ENCODE measurements at regions not wholly inside any gene's neighbourhood (a gene's known extent, or its start where the extent isn't known, plus 50 kb on each side); places are given as distances from the start of the nearest gene placed in this dataset.
A peak's percentile ranks its signal among the peaks of the same experiment; 100 is the strongest.

DNA sequence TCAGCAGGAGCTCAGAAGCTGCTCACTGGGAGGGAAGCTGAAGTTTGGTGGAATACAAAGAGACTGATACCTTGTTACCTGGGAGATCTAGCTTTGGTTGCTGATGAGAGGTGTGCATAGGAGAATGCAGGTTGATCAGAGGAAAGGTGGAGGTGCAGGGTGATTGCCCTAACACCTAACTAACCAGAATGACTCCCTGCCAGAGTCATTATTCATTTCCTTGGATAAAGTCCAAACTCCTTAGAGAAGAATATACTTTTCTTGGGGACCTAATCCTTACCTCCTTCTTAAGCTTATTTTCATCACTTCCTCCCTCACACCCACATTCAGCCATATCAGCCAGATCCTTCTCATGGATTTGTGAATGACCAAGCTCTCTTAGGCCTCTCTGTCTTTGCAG is 814.2 kb upstream of the TENM4 start:
- no peak for DNase-seq (ENCODE audit: low spot score)

DNA sequence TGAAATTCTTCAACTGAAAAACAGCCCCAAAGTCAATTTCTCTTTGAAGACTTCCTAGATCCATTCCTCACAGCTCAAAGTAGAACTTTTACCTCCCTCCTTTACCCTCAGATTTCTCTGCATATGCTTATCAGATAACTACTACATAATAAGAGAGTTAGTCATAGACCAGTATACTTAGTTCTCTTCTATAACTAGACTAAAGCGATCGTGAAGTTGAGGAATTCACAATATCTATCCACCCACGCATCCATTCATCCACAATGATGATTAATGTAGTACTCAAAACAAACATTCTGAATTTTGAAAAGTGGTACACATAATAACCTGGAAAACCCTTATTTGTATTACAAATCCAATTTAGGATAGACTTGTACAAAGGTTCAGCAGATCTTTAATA is 800.9 kb upstream of the TENM4 start:
- DNase-seq (ENCODE audit: low spot score), result peak; percentile 4

DNA sequence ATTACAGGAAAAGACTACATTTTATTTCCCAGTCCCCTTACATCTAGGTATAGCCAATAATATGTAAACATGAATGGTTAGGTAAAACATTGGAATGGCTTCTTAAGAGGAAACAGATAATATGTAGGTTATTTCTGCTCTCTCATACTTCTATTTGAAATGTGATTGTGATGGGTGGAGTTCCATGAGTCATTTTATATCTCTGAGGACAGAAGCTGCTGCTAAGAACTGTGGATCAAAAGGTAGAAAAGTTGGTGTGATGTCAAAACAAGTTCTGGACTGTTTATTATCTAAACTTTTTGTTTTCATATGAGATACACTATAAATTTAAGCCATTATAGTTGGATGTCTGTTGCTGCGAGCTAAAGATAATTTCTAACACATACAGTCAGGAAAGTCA is 799.4 kb upstream of the TENM4 start:
- no peak for DNase-seq (ENCODE audit: low spot score)

DNA sequence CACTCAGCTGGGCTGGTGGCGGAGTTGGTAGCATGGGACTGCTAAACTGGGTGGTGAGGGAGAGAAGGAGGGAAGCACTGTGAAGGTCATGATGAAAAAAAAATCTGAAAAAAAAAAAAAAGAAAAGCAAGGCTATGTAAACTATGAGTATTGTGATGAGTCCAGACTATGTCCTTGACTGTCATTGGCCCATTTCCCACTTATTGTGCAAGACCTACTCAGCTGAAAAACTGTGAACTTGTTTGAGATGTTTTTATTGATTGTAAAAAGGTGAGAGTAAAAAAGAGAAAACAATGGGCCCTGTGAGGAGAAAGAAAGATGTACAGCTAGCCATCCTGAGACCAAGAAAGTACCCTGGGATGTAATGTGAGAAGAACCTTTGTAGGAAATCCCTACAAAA is 798.4 kb upstream of the TENM4 start:
- no peak for DNase-seq (ENCODE audit: low spot score)

DNA sequence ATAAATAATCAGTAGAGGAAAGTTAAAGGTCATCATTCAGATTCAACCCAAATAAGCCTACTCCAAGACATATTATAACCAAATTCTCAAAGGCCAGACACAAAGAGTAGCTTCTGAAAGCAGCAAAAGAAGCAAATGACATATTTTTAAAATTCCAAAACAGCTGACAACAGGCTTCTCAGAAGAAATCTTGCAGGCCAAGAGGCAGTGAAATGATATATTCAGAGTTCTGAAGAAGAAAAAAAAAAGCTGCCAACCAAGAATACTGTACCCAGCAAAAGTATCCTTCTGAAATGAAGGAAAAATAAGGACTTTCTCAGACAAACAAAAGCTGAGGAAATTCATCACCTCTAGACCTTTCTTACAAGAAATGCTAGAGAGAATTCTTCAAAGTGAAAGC is 787.1 kb upstream of the TENM4 start:
- DNase-seq (ENCODE audit: low spot score), result no peak

DNA sequence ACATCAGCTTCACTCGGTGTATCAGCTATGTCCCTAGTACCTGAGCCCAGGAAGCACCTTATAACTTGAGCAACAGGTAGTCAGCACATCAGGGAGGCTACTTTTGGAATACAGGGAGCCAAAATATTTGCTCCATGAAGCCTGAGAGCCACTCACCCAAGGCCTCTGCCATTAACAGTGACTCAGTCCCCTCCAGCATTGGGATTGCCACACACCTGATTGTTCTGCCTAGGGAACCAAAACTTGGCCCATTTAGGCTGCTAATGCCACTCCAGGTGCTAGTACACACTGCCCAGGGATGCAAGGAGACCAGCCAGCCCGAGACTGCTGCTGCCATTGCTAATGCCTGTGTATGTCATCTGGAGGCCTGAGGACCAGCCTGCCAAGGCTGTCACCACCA is 773.6 kb upstream of the TENM4 start:
- no peak for DNase-seq (ENCODE audit: low spot score)

DNA sequence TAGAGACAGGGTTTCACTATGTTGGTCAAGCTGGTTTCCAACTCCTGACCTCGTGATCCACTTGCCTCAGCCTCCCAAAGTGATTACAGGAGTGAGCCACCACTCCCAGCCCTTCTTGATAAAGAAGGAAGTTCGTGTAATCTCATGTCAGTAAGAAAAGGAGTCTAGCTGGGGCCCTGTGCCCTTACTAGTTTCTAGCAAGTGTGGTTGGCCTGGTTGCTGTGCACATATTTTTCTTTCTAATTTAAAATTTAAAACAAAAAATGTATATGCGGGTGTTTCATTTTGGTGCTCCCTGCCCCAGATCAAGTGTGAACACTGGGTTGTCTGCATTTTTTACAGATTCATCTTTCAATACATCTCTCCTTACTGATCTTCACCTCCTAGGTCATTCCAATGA is 770.8 kb upstream of the TENM4 start:
- DNase-seq (ENCODE audit: low spot score), result no peak

DNA sequence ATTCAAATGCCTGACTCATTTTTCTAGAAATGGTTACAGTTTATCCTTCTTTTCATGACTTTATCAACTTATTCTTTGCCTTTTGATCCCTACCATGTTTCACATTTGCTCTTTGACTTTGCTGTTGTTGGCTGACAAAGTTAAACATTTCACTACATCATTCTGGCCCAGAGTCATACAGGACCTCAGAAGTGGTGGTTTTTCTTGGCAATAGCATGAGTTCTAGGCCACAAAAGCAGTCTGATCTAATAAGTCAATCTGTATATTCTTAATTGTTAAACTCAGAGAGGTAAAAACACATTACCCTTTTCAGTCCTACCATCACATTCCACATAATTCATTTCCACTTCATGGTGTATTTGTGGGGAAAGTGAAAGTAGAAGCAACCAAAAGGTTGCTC is 763.2 kb upstream of the TENM4 start:
- DNase-seq (ENCODE audit: low spot score), result no peak

DNA sequence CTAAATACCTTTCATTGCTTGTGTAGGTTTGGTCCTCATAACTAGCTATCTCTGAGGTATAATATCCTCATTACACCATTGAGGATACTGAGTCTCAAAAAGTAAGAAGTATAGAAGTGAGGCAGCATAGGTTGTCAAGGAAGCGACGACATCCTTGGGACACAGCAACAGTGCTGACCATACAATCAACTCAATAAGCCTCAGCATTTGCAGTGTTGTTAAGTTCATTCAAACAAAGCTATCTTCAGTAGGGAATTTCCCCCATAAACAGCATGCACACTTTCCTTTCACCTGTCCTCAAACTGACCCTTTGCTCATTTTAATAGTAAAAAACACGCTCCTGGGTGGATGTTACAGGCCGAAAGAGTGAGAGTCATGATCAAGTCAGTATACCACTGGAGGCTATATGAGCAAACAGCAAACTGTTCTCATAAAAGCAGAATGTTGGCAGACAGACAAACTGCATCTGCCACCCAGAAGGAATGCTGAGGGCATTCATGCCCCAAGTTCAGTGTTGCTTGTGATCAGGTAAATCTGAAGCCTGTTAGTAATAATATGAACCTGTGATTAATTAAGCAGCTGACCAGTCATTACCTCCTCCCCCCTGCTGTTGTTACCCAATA is 756.2 kb upstream of the TENM4 start:
- DNase-seq (ENCODE audit: low spot score), result no peak

DNA sequence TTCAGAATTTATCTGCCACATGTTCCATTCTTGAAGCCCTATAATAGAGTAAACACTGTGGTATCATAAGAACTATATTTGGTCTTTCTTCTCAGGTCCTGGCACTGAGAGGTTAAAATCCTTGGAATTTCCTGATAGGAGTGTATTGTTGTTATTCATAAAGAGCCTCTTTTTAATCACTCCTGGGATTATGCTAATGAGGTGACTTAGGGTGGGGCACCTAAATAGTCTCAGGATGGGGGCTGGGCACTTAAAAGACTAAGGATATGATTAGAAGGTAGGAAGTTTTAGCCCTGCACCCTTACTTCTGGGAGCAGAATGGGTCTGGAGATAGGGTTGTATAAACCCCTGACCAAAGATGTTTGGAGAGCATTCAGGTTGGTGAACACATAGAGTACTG is 755.2 kb upstream of the TENM4 start:
- no peak for DNase-seq (ENCODE audit: low spot score)

DNA sequence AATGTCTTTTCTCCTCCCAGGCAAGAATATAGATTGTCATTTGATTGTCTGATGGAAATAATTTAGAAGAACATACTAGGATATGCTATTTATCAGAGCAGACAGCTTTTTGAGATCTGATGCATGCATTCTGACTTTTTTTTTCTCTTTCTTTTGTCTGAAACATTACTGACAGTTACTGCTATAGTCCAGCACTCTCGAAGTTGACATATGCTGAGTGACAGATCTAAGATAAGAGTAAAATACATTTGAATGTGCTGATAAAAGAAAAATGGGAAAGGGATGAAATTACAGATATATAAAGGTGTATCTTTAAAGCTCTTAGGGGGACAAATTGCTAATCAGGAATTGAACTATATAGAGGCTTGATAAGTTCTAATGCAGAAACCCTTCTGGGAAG is 753.8 kb upstream of the TENM4 start:
- no peak for DNase-seq (ENCODE audit: low spot score)

DNA sequence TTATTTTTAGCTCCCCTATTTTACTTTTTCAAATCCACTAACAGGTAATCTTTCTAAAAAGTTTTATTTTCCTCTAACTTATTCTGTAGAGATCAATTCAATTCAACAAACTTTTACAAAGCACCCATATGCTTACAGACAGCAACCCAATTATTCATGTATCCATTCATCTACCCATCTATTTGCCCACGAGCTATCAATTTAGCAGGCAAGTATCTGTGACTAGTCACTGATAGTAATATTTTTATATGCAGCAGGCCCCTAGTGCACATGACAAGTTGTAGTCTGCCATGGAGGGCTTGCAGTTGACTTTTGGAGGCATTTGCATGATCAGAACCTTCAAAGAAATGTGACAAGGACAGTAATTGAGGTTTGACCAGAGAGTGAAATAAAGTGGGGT is 753.2 kb upstream of the TENM4 start:
- DNase-seq (ENCODE audit: low spot score), result no peak

DNA sequence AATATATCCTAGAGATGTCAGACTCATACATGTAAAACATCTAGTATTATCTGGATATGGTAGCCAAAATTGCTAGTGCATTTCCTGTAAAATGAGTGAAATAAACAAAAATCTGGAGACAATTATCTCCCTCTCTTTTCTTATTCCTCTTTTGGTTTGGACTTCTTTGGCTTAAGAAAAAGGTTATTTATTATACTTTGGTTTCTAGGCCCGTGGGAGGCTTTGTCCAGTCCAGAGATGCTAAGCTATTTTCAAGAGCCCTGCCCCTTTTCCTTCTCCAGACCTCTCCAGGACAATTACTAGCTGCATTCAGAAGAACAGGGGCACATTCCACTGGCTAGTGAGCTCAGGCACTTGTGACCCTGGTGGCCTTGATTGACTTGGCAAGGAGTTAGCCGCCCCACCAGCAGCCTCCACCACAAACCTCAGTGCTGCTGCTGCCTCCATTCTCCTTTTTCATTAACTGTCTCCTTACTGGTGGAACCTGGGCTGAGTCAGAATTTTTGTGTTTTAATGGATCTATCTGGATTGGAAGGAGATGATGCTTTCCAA is 747.3 kb upstream of the TENM4 start:
- no peak for DNase-seq (ENCODE audit: low spot score)

DNA sequence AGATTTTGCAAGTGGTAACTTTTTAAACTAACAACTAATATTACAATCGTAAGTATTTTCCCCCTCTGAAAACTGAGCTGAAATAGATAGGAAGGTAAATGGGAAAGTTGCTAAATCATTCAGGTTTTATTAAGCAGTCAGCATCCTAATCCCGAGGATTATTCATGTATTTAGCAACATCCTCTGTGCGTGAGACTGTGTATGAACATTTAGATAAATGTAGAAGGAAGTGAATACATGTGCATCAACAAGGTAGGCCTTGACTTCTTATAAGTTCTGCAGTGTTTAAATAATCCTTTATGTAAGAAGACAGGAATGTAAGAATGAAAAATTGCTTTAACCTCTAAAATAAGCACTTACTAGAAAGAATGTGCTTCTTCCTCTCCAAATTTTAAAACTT is 745.9 kb upstream of the TENM4 start:
- DNase-seq (ENCODE audit: low spot score), result no peak

DNA sequence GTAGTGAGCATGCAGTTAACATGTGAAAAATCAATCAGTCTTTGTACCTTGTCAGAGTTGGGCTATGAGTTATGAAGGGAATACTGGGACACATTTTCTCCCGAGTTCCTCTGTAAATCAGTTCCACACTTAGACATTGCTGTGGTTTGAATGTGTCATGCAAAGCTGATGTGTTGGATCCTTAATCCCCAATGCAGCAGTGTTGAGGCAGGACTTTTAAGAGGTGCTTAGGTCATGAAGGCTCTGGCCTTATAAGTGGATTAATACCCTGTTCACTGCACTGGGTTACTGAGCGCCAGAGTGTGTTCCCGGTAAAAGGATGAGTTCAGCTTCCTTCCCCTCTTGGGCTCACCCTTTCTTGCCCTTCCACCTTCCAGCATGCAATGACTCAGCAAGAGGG is 742.1 kb upstream of the TENM4 start:
- DNase-seq (ENCODE audit: low spot score), result no peak

DNA sequence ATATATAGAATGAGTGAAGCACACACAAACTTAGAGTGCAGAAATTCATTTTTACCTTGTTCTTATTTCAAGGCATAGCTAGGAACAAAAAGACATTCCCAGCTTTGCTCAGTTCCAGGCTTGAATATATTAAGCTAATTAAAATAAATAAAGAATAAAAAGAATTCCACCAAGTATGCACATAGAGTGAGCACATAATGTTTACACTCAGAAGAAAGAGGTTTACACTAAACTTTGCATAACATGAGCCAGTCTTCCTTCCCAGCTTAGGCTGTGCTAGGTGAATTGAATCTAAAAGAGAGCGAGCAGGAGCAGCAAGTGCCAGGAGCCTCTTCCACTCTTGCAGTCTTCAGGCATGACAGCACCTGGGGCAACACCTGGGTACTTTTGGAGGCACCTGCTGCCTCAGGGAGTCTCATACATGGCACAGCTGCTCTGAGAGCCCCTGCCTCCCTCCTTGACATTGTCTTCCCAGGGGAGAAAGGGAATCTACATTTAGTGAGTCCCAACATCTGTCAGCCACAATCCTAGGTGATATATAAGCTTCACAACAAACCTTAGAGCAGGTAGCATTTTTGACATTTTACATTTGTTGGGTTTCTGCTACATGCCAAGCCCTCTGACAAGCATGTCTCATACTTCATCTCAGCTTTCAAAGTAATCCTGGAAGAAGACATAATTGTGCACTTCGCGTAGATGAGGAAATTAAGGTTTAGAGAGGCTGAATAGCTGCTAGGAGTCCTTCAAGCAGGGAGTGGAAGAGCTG is 732.7 kb upstream of the TENM4 start:
- no peak for DNase-seq (ENCODE audit: low spot score)

DNA sequence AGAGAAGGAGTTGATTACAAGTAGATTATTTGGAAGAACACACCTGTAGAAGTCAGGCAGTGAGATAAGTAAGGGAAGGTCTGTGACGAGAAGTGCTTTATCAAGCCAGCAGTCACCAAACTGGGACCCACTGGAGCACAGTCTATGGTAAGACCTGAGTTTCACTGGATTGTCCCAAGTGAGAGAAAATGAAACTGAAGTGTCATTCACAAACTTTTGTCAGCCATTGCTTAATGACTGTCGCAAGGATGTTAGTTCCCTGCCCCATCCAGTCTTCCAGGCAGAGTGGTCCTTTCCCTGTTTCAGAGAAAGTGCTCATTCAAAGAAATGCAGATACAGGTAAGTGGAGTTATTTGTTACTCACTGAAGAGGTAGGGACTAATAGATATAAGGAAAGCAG is 728.0 kb upstream of the TENM4 start:
- DNase-seq (ENCODE audit: low spot score), result no peak

DNA sequence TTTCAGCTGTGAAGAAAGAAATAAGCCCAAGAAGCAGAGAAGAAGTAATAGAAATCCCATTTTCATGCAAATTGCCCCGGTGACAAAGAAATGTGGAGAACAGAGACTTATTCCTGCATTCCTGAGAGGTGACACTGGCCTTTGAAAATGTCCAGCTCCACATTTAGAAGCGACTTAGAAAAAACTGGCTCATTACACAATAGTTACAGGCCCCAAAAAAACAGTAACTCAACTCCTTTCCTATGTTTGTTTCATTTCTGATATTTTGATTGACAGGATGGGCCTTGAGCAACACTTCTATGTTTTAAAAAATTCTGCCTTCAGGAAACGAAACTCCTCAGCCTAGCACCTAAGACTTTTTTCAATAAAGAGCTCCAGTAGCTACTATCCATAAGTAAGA is 726.9 kb upstream of the TENM4 start:
- DNase-seq (ENCODE audit: low spot score), result no peak

DNA sequence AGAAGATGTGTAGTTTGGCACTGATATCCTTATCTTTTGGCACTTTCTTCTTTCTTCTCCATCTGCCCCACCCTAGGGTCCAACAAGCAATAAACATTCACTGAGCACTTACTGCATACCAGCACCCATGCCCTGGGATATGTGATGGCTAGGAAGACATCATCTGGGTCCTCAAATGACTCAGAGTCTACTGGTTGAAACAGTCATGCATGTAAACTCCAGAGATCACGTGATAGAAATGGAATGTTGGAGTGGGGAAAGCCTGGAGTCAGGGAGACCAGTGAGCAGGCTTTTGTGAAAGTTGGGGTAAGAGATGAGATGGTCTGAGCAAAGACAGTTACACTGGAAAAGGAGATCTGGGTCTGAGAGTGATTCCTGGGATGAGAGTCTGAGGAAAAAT is 724.9 kb upstream of the TENM4 start:
- DNase-seq (ENCODE audit: low spot score), result no peak

DNA sequence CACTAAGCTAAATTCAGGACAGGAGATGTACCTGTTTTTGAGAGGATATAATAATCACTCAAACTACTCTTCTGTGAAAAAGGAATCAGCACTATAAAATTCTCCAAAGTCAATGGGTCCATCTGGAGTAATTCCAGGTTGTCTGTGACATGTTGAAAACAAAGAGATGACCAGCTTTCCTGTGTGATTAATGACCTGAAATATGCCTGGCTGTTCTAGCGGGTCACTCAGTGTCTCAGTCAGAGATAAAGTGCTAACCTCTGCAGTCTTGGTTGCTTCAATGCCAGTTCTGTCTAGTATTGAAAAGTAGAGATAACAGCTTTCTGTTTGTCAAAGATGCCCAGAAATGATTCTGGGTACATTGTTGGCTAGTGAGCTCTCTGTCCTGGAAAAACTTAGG is 722.6 kb upstream of the TENM4 start:
- DNase-seq (ENCODE audit: low spot score), result no peak

DNA sequence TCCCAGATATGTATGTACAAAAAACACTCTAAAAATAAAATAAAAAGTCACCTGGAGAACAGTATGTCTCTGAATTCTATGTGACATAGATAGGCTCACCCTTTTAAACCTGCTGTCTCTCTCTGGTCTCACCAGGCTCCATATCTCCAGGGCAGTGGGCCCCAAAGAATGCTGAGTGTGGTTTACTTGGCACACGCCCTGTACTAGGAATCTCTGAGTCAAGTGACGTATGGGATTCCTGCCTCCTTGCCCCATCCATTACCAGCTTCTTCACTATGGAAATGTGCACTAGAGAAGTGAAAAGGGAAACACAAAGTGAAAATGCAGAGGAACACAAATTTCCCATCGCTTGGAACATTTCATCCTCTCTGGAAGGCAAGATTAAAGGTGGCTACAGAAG is 722.2 kb upstream of the TENM4 start:
- peak; percentile 58 for DNase-seq (ENCODE audit: low spot score)

DNA sequence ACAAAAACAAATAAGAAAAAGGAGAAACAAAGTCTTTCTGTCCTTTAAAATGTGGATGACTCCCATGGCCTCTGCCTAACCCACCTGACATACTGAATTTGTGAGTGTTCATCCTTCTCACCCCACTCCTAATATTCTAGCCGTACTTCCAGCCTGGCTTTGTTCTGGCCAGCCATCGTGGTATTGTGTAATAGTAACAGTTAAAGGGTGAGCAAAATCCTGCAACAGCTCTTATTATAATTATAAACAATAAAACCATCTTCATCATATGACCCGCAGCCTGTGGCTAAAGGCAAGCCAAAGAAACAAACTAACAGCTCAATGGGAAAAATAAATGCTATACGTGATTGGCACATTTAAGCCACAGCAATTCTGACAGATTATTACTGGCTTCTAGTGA is 721.6 kb upstream of the TENM4 start:
- DNase-seq (ENCODE audit: low spot score), result no peak

DNA sequence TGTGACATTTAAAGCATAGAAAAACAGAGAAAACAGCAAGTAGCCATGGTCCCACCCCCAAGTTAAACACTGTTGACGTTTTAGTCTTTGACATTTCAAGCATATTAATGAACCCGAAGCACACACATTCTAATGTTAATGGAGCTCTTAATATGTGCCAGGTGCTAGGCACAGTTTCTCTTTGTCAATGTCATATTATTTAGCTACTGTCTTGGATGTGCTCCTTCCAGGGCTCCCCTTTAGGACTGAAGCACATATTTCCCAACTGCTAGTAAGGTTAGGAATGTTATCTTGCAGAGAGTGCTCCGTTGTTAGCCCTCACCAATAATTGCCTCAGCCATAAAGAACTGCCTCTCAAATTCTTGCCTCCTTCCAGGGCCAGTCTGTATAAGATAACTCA is 716.6 kb upstream of the TENM4 start:
- no peak for DNase-seq (ENCODE audit: low spot score)

DNA sequence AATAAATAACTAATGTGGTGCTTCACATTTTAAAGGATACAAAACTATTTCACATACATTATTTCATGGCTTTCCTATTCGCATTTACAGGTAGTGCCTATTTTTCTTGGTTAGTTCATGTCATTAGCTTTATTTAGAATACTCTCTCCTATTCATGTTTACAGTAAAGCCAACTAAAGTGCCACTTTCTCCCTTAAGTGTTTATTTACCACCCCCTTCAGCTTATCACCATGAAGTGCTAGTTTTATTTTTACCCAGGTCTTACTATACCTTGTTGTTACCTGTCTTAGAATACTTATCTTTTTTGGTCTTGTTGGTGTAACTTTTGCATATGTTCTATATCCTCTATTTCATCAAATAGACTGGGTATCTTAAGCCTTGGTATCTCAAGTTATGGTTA is 715.2 kb upstream of the TENM4 start:
- DNase-seq (ENCODE audit: low spot score), result no peak

Measured in SW480 (cell line).